HG02884 (cell line): ENCODE measurements at regions not wholly inside any gene's neighbourhood (a gene's known extent, or its start where the extent isn't known, plus 50 kb on each side); places are given as distances from the start of the nearest gene placed in this dataset.

Experiments
- ATAC-seq: cut with Tn5 transposase; IDR thresholded peaks from one replicate; pipeline ENCODE4 v1.9.1; 2021; ENCODE audit warnings: mild to moderate bottlenecking, moderate library complexity; ENCODE audit not compliant: unreplicated experiment

- ATAC-seq = no peak
Observed at GRCh38 chr22:49303061-49303735, 524.5 kb downstream of the BRD1 start.

DNA sequence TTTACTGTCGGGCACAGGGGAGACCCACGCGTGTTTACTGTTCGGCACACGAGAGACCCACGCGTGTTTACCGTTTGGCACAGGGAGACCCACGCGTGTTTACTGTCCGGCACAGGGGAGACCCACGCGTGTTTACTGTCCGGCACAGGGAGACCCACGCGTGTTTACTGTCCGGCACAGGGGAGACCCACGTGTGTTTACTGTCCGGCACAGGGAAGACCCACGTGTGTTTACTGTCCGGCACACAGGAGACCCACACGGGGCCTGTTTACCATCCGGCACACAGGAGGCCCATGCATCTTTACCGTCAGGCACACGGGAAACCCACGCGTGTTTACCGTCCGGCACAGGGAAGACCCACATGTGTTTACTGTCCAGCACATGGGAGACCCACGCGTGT, 525.1 kb downstream of the BRD1 start:
- ATAC-seq = no peak

- no peak for ATAC-seq
Observed at GRCh38 chr22:49302150-49302460, 525.6 kb downstream of the BRD1 start.

- no peak for ATAC-seq
Observed at GRCh38 chr22:49301398-49302149, 526.1 kb downstream of the BRD1 start.

DNA sequence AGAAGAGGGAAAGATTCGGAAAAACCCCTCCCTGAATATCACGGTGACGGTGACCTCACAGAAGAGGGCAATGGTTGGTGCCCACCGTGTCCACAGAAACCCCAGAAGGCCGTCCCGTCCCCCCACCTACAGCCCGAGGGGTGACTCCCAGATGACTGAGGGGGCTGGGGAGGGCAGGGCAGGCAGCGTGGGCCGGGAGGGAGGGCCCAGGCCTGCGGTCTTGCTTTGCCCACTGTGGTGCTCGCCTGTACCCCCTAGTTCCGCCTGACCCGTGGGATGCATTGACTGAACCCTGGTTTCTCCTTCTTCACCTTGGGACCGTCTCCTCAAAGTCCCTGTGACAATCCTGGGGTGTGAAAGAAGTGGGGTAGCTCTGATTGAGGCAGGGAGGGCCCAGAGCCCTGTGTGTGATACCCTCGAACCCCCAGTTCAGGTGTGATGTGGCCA, 526.7 kb downstream of the BRD1 start:
- no peak for ATAC-seq

- ATAC-seq = no peak
Observed at GRCh38 chr22:49300241-49300640, 527.4 kb downstream of the BRD1 start.

- no peak for ATAC-seq
Observed at GRCh38 chr22:49299821-49300231, 527.8 kb downstream of the BRD1 start.

- no peak for ATAC-seq
Observed at GRCh38 chr22:49298834-49299750, 528.6 kb downstream of the BRD1 start.

DNA sequence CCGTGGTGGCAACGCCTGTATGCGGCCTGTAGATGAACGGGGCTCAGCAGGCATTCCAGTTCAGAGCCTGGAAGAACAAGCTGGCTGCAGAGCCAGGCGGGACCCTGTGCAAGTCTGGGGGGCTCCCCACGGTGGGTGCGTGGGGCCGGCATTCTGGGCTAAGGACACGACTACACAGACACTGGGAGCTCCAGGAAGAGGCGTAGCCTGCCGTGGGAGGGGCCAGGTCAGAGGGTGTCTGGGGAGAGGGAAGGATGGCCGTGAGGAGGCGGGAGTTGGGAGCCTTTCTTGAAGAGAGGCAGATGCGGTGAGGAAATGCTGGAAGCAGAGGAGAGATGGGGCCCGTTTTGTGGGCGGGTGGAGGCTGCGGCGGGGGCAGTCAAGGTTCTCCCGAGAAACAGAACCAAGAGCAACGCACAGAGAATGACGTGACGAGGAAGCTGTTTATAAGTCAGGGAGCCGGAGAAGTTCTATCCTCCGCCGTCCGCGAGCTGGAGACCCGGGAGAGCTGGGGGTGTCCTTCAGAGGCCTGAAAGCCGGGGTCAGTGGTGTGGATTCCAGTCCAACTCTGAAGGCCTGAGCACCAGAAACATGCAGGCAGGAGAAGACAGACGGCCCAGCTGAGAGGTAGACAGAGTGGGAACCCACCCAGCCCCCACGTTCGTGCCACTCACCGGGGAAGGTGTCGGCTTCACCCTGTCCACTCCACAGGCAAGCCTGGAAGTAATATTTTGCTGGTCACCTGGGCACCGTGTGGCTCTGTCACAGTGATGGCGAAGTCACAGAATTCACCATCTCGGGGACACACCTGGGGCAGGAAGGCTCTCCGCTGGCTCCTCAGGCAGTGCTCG, 529.6 kb downstream of the BRD1 start:
- ATAC-seq = no peak

DNA sequence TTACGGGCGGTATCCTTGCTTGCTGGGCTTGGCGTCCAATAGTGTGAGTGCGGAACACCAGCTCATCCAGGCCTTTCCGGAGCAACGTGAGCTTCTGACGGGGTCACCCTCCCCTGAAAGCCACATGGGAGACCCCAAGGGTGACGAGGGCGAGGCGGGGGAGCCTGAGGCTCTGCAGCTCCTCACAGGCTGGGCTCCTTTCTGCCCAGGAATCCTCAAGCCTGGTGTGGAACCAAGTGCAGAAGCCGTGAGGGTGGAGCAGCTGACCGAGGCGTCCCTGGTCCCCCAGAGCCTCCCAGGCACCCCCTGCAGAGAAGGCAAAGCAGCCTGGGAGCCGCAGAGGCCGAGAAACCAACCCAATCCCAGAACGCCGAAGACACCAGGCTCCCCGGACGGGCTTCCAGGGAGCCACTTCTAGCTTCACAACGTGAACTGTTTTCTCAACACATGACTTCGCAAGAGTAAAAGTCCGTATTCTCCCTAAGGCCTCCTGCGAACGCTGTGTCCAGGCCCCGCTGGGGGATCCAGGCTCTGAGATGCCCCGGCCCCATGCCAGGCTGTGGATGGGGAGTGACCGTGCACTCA, 530.3 kb downstream of the BRD1 start:
- no peak for ATAC-seq

DNA sequence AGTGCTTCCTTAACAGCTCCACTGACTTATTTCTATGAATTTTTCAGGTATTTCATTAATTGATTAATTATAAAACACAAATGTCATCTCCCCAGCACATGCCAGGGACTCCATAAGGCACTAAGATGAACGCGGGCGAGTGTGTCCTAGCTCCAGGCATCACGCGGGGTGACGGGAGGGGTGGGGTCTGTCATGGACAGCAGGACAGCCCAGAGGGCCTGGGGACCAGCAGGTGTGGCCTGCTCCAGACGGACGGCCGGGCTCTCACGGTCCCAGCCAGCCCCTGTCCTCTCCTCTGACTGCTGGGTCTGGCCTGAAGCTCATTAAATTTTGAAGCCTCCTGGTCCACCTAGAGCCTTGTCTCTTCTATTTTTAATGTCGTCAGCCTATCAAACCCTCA, 531.1 kb downstream of the BRD1 start:
- no peak for ATAC-seq

DNA sequence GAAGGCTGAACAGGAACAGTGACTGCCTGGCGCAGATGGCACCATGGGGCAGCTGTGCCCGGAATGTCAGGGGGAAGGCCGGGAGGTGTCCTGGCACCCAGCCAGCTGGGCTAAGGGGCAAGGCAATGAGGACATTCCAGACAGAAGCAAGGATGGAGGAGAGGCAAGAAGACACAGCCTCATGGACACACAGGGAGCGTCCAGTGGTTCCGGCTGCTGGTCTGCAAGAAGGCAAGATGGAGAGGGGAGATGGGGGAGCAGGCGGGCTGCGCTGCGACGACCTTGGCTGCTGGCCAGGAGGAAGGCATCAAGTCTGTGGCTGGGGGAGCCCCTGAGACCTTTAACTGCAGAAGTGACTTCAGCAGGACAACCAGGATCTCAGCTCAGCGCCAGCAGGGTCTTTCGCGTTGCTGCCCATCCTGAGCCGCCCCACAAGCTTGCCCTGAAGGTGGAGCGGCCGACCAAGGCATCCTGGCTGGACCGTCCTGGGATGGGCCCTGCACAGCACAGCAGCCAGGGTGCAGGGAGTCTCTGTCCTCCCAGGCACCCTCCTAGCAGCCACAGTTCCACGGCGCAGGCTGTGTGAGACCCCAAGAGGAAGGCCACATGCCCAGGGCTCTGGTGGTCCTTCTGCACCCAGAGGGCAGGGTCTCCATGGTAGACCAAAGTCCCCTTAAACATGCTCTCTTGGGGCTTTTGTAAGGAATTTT, 531.7 kb downstream of the BRD1 start:
- no peak for ATAC-seq

GRCh38 chr22:49295465-49295743, 532.3 kb downstream of the BRD1 start:
- ATAC-seq = no peak

DNA sequence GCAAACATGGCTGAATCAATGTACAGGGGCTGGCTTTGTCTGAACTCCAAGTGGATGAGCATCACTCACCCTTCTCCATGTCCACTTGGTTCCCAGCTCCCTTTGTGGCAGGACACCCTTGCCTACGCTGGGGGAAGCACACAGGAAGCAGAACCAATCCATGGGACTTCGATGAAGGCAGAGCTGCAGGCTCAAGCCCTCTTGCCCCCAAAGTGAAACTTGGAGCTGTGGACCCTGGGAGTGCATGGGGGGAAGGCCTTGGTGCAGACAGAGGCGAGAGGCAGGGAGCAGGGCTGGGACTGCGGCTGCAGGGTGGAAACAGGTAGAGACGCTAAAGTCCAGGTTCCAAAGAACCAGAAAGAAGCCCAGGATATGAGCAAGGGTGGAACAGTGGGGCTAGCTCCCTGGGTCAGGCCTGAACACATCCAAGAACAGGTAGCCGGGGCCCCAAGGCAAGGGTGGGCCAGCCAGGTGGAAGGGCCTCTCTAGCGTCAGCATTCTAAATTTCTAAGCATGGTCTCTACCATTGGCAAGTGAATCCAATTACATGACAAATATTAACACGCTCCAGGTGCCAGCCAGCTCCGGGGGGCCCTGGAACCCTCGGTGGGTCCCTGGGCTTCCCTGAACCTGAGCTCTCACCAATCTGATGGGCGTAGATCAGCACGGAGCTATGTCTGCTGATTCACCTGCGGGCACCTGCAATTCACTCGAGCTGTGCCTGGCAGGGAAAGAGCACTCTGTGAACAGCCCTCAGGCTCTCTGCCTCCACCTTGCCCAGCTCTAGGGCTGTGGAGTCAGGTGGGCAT, 532.8 kb downstream of the BRD1 start:
- ATAC-seq = no peak

- ATAC-seq = no peak
Observed at GRCh38 chr22:49292909-49293308, 534.8 kb downstream of the BRD1 start.

GRCh38 chr22:49291781-49292180, 535.9 kb downstream of the BRD1 start:
- ATAC-seq = no peak

GRCh38 chr22:49291169-49291568, 536.5 kb downstream of the BRD1 start:
- ATAC-seq = no peak

- no peak for ATAC-seq
Observed at GRCh38 chr22:49290711-49291110, 537.0 kb downstream of the BRD1 start.
